Cardiac muscle cell (in vitro differentiated cells and primary cell): ENCODE measurements at regions not wholly inside any gene's neighbourhood (a gene's known extent, or its start where the extent isn't known, plus 50 kb on each side); places are given as distances from the start of the nearest gene placed in this dataset.

Experiments used
- DNase-seq, 2 donors: peaks; one replicate each; pipeline versions ENCODE4 v3.0.0 to v3.0.0-alpha.2; 2010 to 2017; ENCODE audit warnings: low read depth in 1 of 2, low spot score in 1 of 2
- H3K27ac ChIP-seq: fragments of 200-600 bp; sonication (generic); 2 replicates; pipeline ENCODE4 v1.5.1; 2016
- H3K27me3 ChIP-seq: fragments of 200-600 bp; sonication (generic); 2 replicates; pipeline ENCODE4 v1.6.0; 2016; ENCODE audit warnings: control low read depth
- H3K36me3 ChIP-seq: fragments of 200-600 bp; sonication (generic); 2 replicates; pipeline ENCODE4 v1.5.1; 2016; ENCODE audit warnings: control low read depth
- H3K4me1 ChIP-seq: fragments of 200-600 bp; sonication (generic); 2 replicates; pipeline ENCODE4 v1.8.1; 2017; ENCODE audit warnings: low read depth, mild to moderate bottlenecking, mixed run types
- H3K4me3 ChIP-seq: fragments of 200-600 bp; sonication (generic); 2 replicates; pipeline ENCODE4 v1.5.1; 2016; ENCODE audit warnings: mild to moderate bottlenecking
- H3K9me3 ChIP-seq: fragments of 200-600 bp; sonication (generic); 2 replicates; pipeline ENCODE4 v1.5.1; 2017; ENCODE audit warnings: low read depth, mild to moderate bottlenecking, control low read depth
- CTCF ChIP-seq: IDR thresholded peaks from 2 replicates; pipeline ENCODE4 v1.5.1; 2012; ENCODE audit warnings: low read depth, mild to moderate bottlenecking, low read length

- no peak for DNase-seq
- Histone ChIP-seq H3K27ac (no peak overlapping the region), H3K4me1 (peaks cover 21% of the 10 kb centered on the region), H3K36me3 (no peaks in the 10 kb centered on the region), H3K27me3 (no peaks in the 10 kb centered on the region), H3K4me3 (no peak overlapping the region), H3K9me3 (no peaks in the 10 kb centered on the region)
- TF ChIP-seq CTCF, result no peak
Measured at GRCh38 chr15:100716456-100717085, 114.2 kb downstream of the ASB7 start.

DNA sequence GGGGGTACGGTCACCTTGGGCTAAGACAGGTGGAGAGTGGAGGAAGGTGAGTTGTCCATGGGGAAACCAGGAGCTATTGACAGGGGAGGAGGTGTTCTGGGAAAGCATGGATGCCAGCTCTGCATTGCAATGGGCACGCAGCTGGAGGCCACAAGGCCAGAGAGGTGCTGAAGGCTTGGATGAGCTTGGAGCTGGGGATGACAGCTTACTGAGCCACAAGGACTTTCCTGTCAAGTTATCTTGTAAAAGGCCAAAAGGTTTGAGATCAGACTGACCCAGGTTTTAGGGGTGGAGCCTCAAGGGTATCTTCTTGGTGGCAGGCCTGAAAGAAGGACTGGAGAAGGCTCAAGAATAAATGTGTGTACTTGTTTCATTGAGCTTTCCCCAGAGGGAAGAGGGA lies 115.2 kb downstream of the ASB7 start:
- DNase-seq, result peak in 1 of 2 donors; percentile 26
- Histone ChIP-seq H3K27me3 (no peaks in the 10 kb centered on the region), H3K9me3 (no peaks in the 10 kb centered on the region), H3K36me3 (no peaks in the 10 kb centered on the region), H3K4me3 (no peak overlapping the region), H3K4me1 (peaks cover 17% of the 10 kb centered on the region), H3K27ac (no peak overlapping the region)
- TF ChIP-seq CTCF, result no peak

DNA sequence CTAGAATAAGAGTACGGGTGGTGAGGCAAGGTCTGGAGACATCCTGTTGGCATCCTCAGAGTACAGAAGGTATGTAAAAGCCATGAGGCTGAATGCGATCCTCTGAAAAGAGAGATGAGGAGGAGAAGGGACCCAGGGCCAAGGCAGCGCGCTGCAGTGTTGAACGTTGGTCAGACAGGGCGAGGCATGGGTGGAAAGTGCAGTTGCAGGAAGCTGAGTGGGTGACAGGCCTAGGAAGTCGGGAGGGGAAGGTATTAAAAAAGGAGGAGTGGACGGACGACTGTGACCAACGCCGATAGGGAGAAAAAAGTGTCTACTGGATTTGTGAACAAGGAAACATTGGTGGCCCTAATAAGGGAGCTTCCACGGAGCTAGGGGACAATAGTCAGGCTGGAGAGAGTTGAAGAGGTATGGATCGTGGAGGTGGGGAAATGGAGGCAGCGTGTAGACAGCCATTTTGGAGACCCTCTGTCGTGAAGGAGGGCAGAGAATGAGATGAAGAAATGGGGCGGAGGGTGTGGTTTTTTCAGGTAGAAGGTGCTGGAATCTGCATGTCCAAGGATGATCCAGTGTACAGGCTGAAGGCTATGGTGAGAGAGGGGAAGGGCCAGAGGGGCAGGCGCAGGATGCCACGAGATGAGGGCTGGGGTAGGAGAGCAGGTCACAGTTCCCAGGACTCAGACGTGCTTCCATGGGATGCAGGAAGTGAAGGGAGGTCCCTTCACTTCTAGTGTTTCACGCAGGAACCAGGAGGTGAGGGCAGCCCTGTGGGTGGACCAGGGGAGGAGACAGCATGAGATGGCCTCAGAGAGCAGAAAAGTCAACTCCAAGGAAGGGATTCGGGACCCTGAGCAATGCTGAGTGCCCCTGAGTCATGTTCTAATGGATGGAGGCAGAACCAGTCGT lies 115.9 kb downstream of the ASB7 start:
- no peak for DNase-seq
- H3K4me3 ChIP-seq, result no peak overlapping the region
- TF ChIP-seq CTCF, result no peak
- no peaks in the 10 kb centered on the region for H3K36me3 ChIP-seq
- H3K27me3 ChIP-seq, result no peaks in the 10 kb centered on the region
- H3K9me3 ChIP-seq, result no peaks in the 10 kb centered on the region
- peaks cover 12% of the 10 kb centered on the region for H3K4me1 ChIP-seq
- H3K27ac ChIP-seq, result no peak overlapping the region

DNA sequence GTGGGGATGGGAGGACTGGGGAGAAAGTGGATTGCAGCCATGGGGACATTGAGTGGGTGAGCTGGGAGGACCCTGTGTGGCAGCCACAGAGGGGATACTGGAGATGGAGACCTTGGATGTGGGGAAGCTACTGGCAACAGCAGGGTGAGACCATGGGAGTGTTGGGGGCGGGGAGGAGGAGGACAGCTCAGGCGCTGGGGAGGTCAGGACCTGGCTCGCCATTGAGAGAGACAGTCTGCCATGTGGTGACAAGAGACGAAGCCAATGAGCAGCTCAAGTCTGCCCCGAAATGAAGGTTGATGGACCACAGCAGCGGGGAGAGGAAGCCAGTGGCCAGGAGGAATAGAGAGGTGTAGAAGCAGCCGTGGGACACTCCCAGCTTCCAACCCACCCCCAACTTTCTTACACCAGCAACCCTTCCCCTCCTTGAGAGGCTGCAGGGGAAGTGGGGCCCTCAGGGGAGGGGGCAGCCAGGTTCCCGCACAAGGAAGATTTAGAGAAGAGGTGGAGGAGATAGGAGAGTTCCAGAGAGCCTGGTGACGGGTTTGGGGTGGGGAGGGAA lies 118.1 kb downstream of the ASB7 start:
- no peak for TF ChIP-seq CTCF
- H3K36me3 ChIP-seq, result no peaks in the 10 kb centered on the region
- H3K9me3 ChIP-seq, result no peaks in the 10 kb centered on the region
- H3K4me1 ChIP-seq, result no peaks in the 10 kb centered on the region
- DNase-seq, result no peak
- no peak overlapping the region for H3K27ac ChIP-seq
- no peaks in the 10 kb centered on the region for H3K27me3 ChIP-seq
- H3K4me3 ChIP-seq, result no peak overlapping the region

GRCh38 chr15:100721758-100722550 lies 119.6 kb downstream of the ASB7 start:
- H3K4me3 ChIP-seq, result no peak overlapping the region
- no peaks in the 10 kb centered on the region for H3K4me1 ChIP-seq
- no peaks in the 10 kb centered on the region for H3K36me3 ChIP-seq
- no peaks in the 10 kb centered on the region for H3K9me3 ChIP-seq
- no peak for TF ChIP-seq CTCF
- H3K27me3 ChIP-seq, result no peaks in the 10 kb centered on the region
- no peak overlapping the region for H3K27ac ChIP-seq
- DNase-seq, result peak in 1 of 2 donors; percentile 99
